ENCODE measurements at regions not wholly inside any gene's neighbourhood (a gene's known extent, or its start where the extent isn't known, plus 50 kb on each side); places are given as distances from the start of the nearest gene placed in this dataset.

- TF ChIP-seq CTCF (IDR thresholded peaks at IDR 0.05 in 2 of 3, conservative IDR thresholded peaks at IDR 0.05 in 1 of 3; ENCODE audit: borderline replicate concordance in 1 of 3, insufficient read depth in 1 of 3, low read depth in 2 of 3, low read length in 2 of 3) (no peak), SP1 (IDR thresholded peaks at IDR 0.05; ENCODE audit: low read depth) (no peak), POLR2A (IDR thresholded peaks at IDR 0.05; ENCODE audit: borderline replicate concordance, extremely low read depth, insufficient read depth, insufficient read length) (no peak), SIN3A (IDR thresholded peaks at IDR 0.05; ENCODE audit: low read depth) (no peak)
Observed at GRCh38 chr1:90147093-90147492, 152.2 kb downstream of the ZNF326 start.
